ENCODE measurements at regions not wholly inside any gene's neighbourhood (a gene's known extent, or its start where the extent isn't known, plus 50 kb on each side); places are given as distances from the start of the nearest gene placed in this dataset.

- no CpG with 5 or more reads among the region's 6 CpGs for WGBS (ENCODE audit: extremely low coverage, insufficient coverage, insufficient read length)
- H3K18ac ChIP-seq (ENCODE audit: low read length), result no peak overlapping the region
These were observed 101.8 kb upstream of the NAP1L1 start for GRCh38 chr12:76186131-76186906.

GRCh38 chr12:76183459-76184186 lies 99.1 kb upstream of the NAP1L1 start:
- Histone ChIP-seq H3K36me3 (ENCODE audit: control insufficient read depth in 1 of 2, insufficient read depth in 2 of 2, low read length in 2 of 2) (no peaks in the 10 kb centered on the region), H3K9me3 (ENCODE audit: insufficient read depth, low read depth, low read length) (no peaks in the 10 kb centered on the region), H3K79me2 (ENCODE audit: control insufficient read depth, insufficient read depth, low read length, poor library complexity) (no peaks in the 10 kb centered on the region), H3K23ac (ENCODE audit: low read length) (no peak overlapping the region), H3K4me1 (ENCODE audit: control insufficient read depth in 1 of 2, insufficient read depth in 2 of 2, low read length in 2 of 2) (no peaks in the 10 kb centered on the region), H4K91ac (ENCODE audit: low read depth, low read length) (no peak overlapping the region), H3K4me2 (ENCODE audit: low read length) (no peak overlapping the region), H3K4ac (ENCODE audit: low read depth, low read length) (no peak overlapping the region), H2AFZ (ENCODE audit: insufficient read depth, low read length, poor library complexity) (no peak overlapping the region), H3K14ac (ENCODE audit: low read length) (no peak overlapping the region), H3K18ac (ENCODE audit: low read length) (no peak overlapping the region), H4K12ac (ENCODE audit: low read depth, low read length) (no peak overlapping the region), H3K27me3 (ENCODE audit: insufficient read depth, low read length) (no peaks in the 10 kb centered on the region), H3K9ac (ENCODE audit: low read length) (no peak overlapping the region), H3K79me1 (ENCODE audit: low read length) (no peaks in the 10 kb centered on the region), H2AK5ac (ENCODE audit: low read length) (no peak overlapping the region), H2BK12ac (ENCODE audit: low read length) (no peak overlapping the region), H3K27ac (ENCODE audit: low read depth, low read length) (no peak overlapping the region), H4K8ac (ENCODE audit: low read depth, low read length) (no peak overlapping the region), H2BK120ac (ENCODE audit: insufficient read depth, low read length, poor library complexity) (no peak overlapping the region), H2BK5ac (ENCODE audit: low read depth, low read length, poor library complexity) (no peak overlapping the region), H3K4me3 (ENCODE audit: low read depth, low read length) (no peak overlapping the region)
- WGBS (ENCODE audit: extremely low coverage, insufficient coverage, insufficient read length), result no CpG with 5 or more reads among the region's 4 CpGs
- peak; percentile 78 to 85 for DNase-seq

More at GRCh38 chr12:76186131-76186906, 101.8 kb upstream of the NAP1L1 start:
- DNase-seq, result peak; percentile 10 to 59
- Histone ChIP-seq H2BK120ac (ENCODE audit: insufficient read depth, low read length, poor library complexity) (no peak overlapping the region), H3K27me3 (ENCODE audit: insufficient read depth, low read length) (no peaks in the 10 kb centered on the region), H3K79me1 (ENCODE audit: low read length) (no peaks in the 10 kb centered on the region), H3K4me2 (ENCODE audit: low read length) (no peak overlapping the region), H2BK12ac (ENCODE audit: low read length) (no peak overlapping the region), H3K9ac (ENCODE audit: low read length) (no peak overlapping the region), H2AFZ (ENCODE audit: insufficient read depth, low read length, poor library complexity) (no peak overlapping the region), H3K36me3 (ENCODE audit: control insufficient read depth in 1 of 2, insufficient read depth in 2 of 2, low read length in 2 of 2) (no peaks in the 10 kb centered on the region), H2BK5ac (ENCODE audit: low read depth, low read length, poor library complexity) (no peak overlapping the region), H2AK5ac (ENCODE audit: low read length) (no peak overlapping the region), H4K91ac (ENCODE audit: low read depth, low read length) (no peak overlapping the region), H3K4ac (ENCODE audit: low read depth, low read length) (no peak overlapping the region), H3K4me3 (ENCODE audit: low read depth, low read length) (no peak overlapping the region), H3K27ac (ENCODE audit: low read depth, low read length) (no peak overlapping the region), H3K9me3 (ENCODE audit: insufficient read depth, low read depth, low read length) (no peaks in the 10 kb centered on the region), H3K79me2 (ENCODE audit: control insufficient read depth, insufficient read depth, low read length, poor library complexity) (no peaks in the 10 kb centered on the region), H3K4me1 (ENCODE audit: control insufficient read depth in 1 of 2, insufficient read depth in 2 of 2, low read length in 2 of 2) (no peaks in the 10 kb centered on the region), H4K8ac (ENCODE audit: low read depth, low read length) (no peak overlapping the region), H4K12ac (ENCODE audit: low read depth, low read length) (no peak overlapping the region), H3K23ac (ENCODE audit: low read length) (no peak overlapping the region), H3K14ac (ENCODE audit: low read length) (no peak overlapping the region)

- Histone ChIP-seq H3K79me2 (ENCODE audit: control insufficient read depth, insufficient read depth, low read length, poor library complexity) (no peaks in the 10 kb centered on the region), H4K8ac (ENCODE audit: low read depth, low read length) (no peak overlapping the region), H2AK5ac (ENCODE audit: low read length) (no peak overlapping the region), H3K36me3 (ENCODE audit: control insufficient read depth in 1 of 2, insufficient read depth in 2 of 2, low read length in 2 of 2) (no peaks in the 10 kb centered on the region), H3K79me1 (ENCODE audit: low read length) (no peaks in the 10 kb centered on the region), H3K4me3 (ENCODE audit: low read depth, low read length) (no peak overlapping the region), H3K9me3 (ENCODE audit: insufficient read depth, low read depth, low read length) (no peaks in the 10 kb centered on the region), H4K12ac (ENCODE audit: low read depth, low read length) (no peak overlapping the region), H3K4me2 (ENCODE audit: low read length) (no peak overlapping the region), H3K4ac (ENCODE audit: low read depth, low read length) (no peak overlapping the region), H3K18ac (ENCODE audit: low read length) (no peak overlapping the region), H3K27ac (ENCODE audit: low read depth, low read length) (no peak overlapping the region), H2BK5ac (ENCODE audit: low read depth, low read length, poor library complexity) (no peak overlapping the region), H3K9ac (ENCODE audit: low read length) (no peak overlapping the region), H3K14ac (ENCODE audit: low read length) (no peak overlapping the region), H4K91ac (ENCODE audit: low read depth, low read length) (no peak overlapping the region), H2BK12ac (ENCODE audit: low read length) (no peak overlapping the region), H3K27me3 (ENCODE audit: insufficient read depth, low read length) (no peaks in the 10 kb centered on the region), H3K23ac (ENCODE audit: low read length) (no peak overlapping the region), H2AFZ (ENCODE audit: insufficient read depth, low read length, poor library complexity) (no peak overlapping the region), H2BK120ac (ENCODE audit: insufficient read depth, low read length, poor library complexity) (no peak overlapping the region), H3K4me1 (ENCODE audit: control insufficient read depth in 1 of 2, insufficient read depth in 2 of 2, low read length in 2 of 2) (no peaks in the 10 kb centered on the region)
- WGBS (ENCODE audit: extremely low coverage, insufficient coverage, insufficient read length), result no CpG with 5 or more reads among the region's 4 CpGs
- no peak for DNase-seq
These were observed 96.2 kb upstream of the NAP1L1 start for GRCh38 chr12:76180401-76181277.

DNA sequence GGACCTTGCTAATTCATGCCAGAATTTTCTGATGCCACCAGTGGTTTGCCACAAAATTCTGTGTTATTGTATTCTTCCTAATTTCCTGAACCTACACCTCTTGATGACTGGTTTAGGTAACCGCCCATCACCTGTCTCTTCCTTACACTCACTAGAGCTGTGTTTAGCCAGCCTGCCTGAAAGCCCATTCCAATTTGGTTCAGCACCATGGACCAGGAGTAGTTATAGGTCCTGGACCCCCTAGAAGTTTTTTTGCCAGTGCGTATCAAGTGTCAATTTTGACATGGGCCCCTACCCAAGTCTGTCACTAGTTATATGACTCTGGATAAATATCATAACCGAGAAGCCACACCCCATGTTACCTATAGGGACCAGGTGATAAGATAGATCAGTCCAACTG lies 94.0 kb upstream of the NAP1L1 start:
- H3K4me1 ChIP-seq (ENCODE audit: control insufficient read depth in 1 of 2, insufficient read depth in 2 of 2, low read length in 2 of 2), result no peaks in the 10 kb centered on the region
- H2BK5ac ChIP-seq (ENCODE audit: low read depth, low read length, poor library complexity), result no peak overlapping the region
- no peak overlapping the region for H4K91ac ChIP-seq (ENCODE audit: low read depth, low read length)
- no peak overlapping the region for H3K23ac ChIP-seq (ENCODE audit: low read length)
- no CpG with 5 or more reads among the region's 3 CpGs for WGBS (ENCODE audit: extremely low coverage, insufficient coverage, insufficient read length)
- no peak overlapping the region for H4K12ac ChIP-seq (ENCODE audit: low read depth, low read length)
- DNase-seq, result no peak
- no peak overlapping the region for H3K18ac ChIP-seq (ENCODE audit: low read length)
- no peak overlapping the region for H2BK120ac ChIP-seq (ENCODE audit: insufficient read depth, low read length, poor library complexity)
- no peak overlapping the region for H3K4ac ChIP-seq (ENCODE audit: low read depth, low read length)
- no peak overlapping the region for H2AFZ ChIP-seq (ENCODE audit: insufficient read depth, low read length, poor library complexity)
- H3K27me3 ChIP-seq (ENCODE audit: insufficient read depth, low read length), result no peaks in the 10 kb centered on the region
- no peaks in the 10 kb centered on the region for H3K79me1 ChIP-seq (ENCODE audit: low read length)
- H2AK5ac ChIP-seq (ENCODE audit: low read length), result no peak overlapping the region
- H3K4me2 ChIP-seq (ENCODE audit: low read length), result no peak overlapping the region
- no peak overlapping the region for H2BK12ac ChIP-seq (ENCODE audit: low read length)
- H3K14ac ChIP-seq (ENCODE audit: low read length), result no peak overlapping the region
- no peaks in the 10 kb centered on the region for H3K36me3 ChIP-seq (ENCODE audit: control insufficient read depth in 1 of 2, insufficient read depth in 2 of 2, low read length in 2 of 2)
- no peak overlapping the region for H3K9ac ChIP-seq (ENCODE audit: low read length)
- no peaks in the 10 kb centered on the region for H3K79me2 ChIP-seq (ENCODE audit: control insufficient read depth, insufficient read depth, low read length, poor library complexity)
- H3K9me3 ChIP-seq (ENCODE audit: insufficient read depth, low read depth, low read length), result no peaks in the 10 kb centered on the region
- no peak overlapping the region for H4K8ac ChIP-seq (ENCODE audit: low read depth, low read length)
- H3K27ac ChIP-seq (ENCODE audit: low read depth, low read length), result no peak overlapping the region
- H3K4me3 ChIP-seq (ENCODE audit: low read depth, low read length), result no peak overlapping the region

Data from trophoblast cell (in vitro differentiated cells and primary cell).